Pulmonary artery endothelial cell (primary cell): ENCODE measurements at regions not wholly inside any gene's neighbourhood (a gene's known extent, or its start where the extent isn't known, plus 50 kb on each side); places are given as distances from the start of the nearest gene placed in this dataset.

Experiments
- DNase-seq: peaks from one replicate; pipeline ENCODE4 v3.0.0-alpha.2; 2011; ENCODE audit warnings: low read depth, low spot score

- DNase-seq = no peak
These were observed 161.0 kb downstream of the DHX35 start for GRCh38 chr20:39123185-39123557.

DNA sequence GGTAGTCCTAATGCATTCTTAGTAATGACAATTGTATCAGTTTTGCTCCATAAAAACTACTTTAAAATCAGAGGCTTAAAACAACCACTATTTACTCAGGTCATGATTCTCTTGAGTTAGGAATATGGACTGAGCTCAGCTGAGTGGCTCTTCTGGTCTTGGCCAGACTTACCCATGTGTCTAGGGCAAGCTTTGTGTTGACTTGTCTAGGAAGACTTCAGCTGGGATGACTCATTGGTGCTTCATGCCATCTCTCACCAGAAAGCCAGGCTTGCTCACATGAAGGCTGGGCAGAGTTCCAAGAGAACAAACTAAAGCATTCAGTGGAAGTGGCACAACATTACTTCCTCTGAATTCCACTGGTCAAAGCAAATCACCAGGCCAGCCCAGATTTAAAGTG lies 155.3 kb downstream of the DHX35 start:
- peak; percentile 19 for DNase-seq

DNA sequence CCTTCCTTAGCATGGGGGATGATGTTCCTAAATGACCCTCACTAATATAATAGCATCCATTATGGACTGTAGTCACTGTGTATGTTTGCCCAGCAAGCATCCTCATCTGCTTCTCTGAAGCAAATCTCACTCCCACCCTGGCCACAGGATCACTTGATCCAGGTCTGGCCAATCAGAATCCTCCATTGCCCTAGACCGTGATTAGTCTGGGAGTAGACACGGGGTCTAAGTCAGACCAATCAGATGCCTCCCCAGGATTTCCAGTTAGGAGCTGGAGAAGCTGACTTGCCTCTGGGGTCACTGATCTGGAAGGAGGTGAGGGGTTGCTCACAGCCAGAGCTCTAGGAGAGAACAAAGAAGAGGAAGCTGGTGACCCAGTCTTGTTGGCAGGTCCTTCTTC lies 153.9 kb downstream of the DHX35 start:
- DNase-seq = no peak

GRCh38 chr20:39112178-39112743 lies 150.1 kb downstream of the DHX35 start:
- DNase-seq = no peak

DNA sequence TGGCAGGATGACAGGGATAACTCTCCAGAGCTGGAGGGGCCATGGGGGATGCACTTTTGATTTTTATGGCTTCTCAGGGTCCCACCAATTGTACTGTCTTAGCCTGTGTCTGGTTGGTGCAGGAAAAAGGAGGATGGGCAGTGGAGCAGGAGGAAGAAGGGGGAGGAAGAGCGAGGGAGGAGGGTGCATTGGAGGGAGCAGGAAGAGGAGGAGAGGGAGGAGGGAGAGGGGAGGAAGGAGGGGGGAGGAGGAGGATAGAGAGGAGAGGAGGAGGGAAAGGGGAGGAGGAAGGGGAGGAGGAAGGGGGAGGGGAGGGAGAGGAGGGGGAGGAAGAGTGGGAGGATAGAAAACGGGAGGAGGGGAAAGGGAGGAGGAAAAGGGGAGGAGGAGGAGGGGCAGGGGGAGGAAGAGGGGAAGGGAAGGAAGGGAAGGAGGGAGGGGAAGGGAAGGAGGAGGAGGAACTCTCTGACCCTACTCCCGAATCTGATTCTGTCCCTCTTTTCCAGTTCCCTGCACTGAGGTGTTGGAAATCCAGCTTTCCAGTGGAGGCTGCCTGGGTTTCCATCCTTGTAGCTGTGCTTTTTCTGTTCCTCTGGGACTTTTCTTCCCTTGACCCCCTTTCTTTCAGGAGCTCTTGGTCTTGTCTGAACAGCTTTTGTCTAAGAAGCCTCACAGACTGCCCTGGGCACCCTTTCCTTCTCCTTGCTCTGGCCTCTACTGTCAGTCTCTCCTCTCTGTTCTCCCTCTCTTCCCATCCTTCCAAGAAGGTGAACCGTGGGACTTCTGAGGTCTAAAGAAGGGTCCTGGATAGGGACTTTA lies 149.4 kb downstream of the DHX35 start:
- no peak for DNase-seq

DNA sequence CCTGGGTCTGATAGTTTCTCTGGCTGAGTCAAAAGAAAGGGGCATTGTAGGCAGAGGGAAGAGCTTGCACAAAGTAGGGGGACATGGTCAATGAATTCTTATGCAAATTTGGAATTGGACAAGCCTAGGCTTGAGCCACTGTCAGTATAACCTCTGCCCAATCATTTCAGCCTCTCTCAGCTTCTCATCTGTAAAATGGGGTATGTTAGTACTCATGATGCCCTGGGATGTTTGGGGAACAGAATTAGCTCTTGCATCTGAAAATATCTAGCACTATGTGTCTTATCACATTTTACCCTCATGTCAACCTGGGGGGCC lies 148.6 kb downstream of the DHX35 start:
- DNase-seq = no peak

DNA sequence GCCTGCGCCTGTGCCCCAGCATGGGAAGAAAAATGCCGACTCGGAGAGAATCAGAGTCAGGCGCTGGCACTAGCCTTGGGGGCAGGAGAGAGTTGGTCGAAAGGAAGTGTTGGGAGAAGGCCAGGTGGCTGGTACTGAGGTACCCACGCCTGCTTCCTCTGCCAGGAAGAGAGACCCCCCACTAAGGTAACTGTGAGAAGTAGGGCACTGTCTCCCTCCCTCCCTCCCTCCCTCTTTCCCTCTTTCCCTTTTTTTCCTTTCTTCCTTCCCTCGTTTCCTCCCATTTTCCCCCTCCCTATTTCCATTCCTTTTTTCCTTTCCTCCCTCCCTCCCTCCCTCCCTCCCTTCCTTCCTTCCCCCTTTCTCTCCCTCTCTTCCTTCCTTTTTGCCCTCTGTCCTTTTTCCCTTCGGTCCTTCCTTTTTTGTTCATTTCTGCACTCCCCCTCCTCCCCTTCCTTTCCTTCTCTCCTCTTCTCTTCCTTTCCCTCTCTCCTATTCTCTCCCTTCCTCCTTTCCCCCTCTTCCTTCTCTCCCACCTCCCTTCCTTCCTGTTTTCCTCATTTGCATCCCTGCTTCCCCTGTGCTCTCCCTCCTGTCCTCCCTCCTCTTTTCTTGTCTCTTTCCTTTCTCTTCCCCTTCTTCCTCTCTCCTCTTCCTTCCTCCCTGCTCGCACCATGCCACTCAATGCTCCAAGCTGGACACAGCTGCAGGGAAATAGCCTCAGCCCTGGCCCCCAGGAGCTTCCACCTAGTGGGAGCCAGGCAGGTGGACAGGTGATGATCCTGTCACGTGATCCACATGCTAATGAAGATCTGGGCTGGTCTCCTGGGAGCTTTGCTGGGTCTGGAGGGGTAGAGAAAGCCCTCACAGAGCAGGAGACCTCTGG lies 148.0 kb downstream of the DHX35 start:
- DNase-seq = no peak

- peak; percentile 30 for DNase-seq
These were observed 146.6 kb downstream of the DHX35 start for GRCh38 chr20:39108746-39109145.

DNA sequence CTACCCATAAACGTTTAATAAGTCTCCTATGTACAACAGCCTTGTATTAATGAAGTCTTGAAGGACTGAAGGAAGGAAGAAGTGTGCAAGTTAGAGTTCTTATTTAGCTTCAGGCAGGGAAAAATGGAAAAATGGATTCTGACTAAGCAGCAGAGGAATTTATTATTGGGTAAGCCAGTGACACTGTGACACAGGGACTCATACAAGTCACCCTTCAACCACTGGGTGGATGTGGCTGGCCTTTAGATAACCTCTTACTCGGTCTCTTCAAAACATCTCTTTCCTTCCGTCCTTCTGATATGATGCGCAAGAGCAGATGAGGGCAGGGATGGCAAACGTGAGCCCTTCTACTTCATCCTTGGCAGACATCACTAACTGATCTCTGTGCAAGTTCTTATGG lies 145.6 kb downstream of the DHX35 start:
- DNase-seq = no peak

DNA sequence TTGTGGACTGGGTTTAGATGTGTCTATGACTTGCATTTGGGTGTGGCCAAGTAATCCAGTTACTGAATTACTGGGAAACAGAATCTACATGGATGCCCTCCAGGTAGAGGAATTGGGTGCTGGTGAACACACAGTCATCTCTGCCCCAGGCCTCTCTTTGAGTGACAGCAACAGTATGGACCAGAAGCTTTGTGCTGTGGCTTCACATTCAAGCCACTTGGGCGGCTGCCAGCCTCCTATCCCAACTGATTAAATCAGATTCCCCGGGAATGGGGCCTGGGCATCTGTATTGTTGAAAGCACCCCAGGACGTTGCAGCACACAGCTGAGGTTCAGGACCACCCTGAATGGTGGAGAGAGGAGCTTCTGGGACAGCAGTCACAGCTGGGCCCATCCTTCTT lies 144.6 kb downstream of the DHX35 start:
- DNase-seq = no peak

DNA sequence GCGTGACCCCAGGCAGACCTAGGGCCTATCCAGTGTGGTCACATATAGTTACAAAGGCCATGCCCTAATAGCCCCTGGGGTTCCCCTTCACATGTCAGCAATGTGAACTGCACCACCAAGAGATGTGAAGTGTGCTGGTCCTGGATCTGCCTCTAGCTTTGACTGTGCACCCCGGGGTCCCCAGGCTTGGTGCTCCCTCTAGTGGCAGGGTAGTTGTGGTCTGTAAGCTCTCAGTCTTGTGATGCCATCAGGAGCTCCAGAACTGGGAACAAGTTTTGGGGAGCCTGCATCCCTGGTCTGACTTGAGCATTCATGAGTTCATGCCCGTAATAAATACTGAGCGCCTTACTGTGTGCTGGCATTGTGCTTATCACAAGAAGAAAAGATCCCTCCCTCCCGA lies 143.4 kb downstream of the DHX35 start:
- DNase-seq = no peak

DNA sequence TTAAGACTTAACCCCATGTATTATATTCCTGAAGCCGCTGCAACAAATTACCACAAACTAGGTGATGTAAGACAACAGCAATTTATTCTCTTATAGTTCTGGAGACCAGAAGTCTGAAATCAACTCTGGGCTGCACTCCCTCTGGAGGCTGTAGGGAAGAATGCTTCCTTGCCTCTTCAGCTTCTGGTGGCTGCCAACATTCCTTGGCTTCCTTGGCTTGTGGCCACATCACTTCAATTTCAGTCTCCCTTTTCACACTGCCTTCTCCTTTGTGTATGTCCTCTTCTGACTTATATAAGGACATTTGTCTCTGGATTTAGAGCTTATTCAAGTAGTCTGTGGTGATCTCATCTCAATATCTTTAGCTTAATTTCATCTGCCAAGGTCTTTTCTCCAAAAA lies 141.6 kb downstream of the DHX35 start:
- DNase-seq = no peak

GRCh38 chr20:39103305-39103704 lies 141.2 kb downstream of the DHX35 start:
- no peak for DNase-seq

- DNase-seq = no peak
These were observed 139.8 kb downstream of the DHX35 start for GRCh38 chr20:39101895-39102294.

DNA sequence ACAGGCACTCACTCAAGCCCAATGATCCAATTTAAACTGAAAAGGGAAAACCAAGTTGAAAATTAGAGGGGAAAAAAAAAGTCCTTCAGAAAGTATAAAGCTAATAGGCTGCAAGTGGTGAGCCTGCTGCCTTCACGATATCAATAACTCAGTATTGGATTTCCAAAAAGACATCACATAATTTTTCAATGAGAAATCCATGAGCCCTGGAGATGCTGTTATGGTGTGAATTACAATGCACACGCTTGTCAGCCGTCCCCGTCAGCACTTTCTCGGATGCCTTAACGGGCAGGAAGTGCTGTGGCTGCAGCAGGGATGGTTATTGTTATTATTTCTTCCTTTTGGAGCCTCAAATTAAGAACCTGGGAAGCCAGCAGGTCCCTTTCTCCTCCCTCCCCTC lies 138.5 kb downstream of the DHX35 start:
- no peak for DNase-seq

DNA sequence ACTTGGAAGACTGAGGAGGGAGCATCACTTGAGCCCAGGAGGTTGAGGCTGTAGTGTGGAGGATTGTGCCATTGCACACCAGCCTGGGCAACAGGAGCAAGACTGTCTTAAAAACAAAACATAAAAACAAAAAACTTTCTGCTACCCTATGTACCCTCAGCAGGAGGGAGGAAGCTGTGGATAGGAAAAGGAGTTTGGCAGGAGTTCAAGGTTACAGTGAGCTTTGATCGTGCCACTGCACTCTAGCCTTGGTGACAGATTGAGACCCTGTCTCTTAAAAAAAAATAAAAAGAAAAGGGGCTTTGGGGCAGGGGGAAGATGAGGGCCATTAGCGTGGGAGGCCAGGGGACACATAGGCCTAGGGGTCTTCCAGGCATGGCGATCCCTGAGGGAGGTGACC lies 135.7 kb downstream of the DHX35 start:
- no peak for DNase-seq

DNA sequence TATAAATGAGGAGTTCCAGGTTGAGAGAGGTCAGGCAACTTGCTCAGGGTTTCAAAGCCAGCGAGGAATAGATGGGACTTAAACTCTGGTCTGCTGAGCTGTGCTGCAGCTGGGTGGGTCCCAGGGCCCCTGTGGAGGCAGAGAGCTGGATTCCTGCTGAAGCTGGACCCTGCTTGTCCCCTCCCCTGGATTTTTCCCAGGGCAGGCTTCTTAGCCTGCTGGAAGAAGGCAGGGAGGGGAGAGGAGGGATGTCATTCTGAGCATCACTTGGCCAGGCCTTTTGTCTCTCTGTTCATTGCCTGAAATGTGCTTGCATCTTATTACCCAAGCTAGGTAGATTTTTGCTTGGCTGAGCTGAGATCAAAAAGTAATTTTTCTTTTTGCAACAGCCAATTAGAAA lies 133.7 kb downstream of the DHX35 start:
- DNase-seq = no peak

GRCh38 chr20:39094391-39094790 lies 132.2 kb downstream of the DHX35 start:
- no peak for DNase-seq

DNA sequence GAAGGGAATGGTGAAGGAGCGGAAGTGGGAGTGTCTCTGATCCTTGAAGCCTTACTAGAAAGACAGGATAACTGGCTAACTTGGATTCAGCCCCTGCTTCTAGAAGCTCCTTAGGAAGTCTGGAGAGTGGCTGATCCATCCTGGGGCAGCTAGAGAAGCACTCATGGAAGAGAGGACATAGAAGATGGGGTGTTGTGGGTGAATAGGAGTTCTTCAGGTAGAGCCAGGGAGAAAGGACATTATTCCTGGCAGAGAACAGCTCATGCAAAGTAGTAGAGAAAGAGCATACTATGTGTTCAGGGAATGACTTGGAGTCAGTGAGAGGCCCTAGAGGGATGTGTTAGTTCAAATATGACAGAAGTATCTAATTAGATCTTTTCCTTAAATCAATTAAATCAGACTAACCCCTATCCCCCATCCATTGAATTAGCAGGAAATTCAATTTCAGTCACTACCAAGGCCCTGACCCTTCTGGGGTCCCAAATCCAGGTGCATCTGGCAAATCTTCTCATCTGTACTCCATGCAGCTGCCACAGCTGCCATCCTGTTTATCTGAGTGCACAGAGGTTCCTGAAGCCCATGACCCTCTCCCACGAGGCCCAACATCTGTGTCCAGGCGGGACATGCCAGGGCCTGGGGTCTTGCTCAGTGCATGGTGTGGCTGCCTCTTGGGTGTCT lies 130.7 kb downstream of the DHX35 start:
- no peak for DNase-seq

DNA sequence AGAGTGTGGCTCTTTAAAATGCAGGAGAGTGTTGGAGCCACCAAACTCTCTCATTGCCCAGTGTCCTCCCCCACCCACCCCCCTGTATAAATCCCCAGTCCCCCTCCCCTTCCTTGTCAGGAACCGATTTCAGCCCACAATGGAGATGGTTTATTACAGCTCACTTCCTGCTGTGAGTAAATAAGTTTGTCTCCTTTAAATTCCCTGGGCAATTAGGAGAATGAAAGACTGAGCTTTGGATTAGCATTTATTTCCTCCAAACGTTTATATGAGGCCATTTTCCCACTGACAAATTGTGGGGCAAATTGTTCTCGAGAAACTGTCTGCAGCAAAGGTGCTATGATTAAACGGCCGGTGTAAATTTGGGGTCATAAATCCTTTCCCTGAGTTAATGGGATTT lies 128.8 kb downstream of the DHX35 start:
- DNase-seq = no peak

DNA sequence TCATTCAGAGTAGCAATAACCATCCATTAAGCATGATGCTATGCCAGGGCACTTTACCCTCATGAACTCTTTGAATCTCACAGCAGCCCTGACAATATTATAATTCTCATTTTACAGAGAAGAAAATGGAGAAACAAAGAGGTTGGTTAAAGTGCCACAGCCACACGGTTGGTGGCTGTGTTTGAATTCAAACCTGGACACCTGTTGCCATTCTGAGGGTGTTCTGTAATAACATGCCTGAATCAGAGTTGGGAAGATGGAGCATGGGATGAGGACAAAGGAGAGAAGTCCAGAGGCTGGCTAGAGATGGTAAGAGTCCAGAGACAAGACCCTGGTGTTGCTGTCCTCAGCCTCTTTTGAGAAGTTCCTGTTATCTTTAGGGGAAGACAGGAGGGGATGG lies 127.7 kb downstream of the DHX35 start:
- DNase-seq = no peak
